Tibial nerve (tissue), 4 donors: ENCODE measurements at regions not wholly inside any gene's neighbourhood (a gene's known extent, or its start where the extent isn't known, plus 50 kb on each side); places are given as distances from the start of the nearest gene placed in this dataset.

Experiments used
- DNase-seq, 2 donors: peaks; one replicate each; pipeline ENCODE4 v3.0.0-alpha.2; 2019; ENCODE audit warnings: low spot score in 2 of 2
- H3K27ac ChIP-seq, 4 donors: fragments of 200-600 bp; sonication (generic) in 3 of 4; one replicate each; pipeline ENCODE4 v1.5.1; 2017 to 2019; ENCODE audit warnings: mild to moderate bottlenecking in 1 of 4
- H3K27me3 ChIP-seq, 2 donors: fragments of 200-600 bp; sonication (generic) in 1 of 2; one replicate each; pipeline versions ENCODE4 v1.5.1 to v1.6.0; 2017 to 2019
- H3K36me3 ChIP-seq, 3 donors: fragments of 200-600 bp; sonication (generic); one replicate each; pipeline ENCODE4 v1.5.1; 2018 to 2019
- H3K4me1 ChIP-seq, 4 donors: fragments of 200-600 bp; sonication (generic) in 3 of 4; one replicate each; pipeline ENCODE4 v1.5.1; 2017 to 2019
- H3K4me3 ChIP-seq, 4 donors: fragments of 200-600 bp; sonication (generic) in 3 of 4; one replicate each; pipeline ENCODE4 v1.5.1; 2017 to 2019; ENCODE audit warnings: mild to moderate bottlenecking in 1 of 4, moderate library complexity in 1 of 4
- H3K9me3 ChIP-seq, 4 donors: fragments of 200-600 bp; sonication (generic) in 3 of 4; one replicate each; pipeline ENCODE4 v1.5.1; 2017 to 2019
- EP300 ChIP-seq, 2 donors: sonication (generic); formaldehyde crosslinking; IDR thresholded peaks; one replicate each; pipeline ENCODE4 v1.6.1; 2017; ENCODE audit warnings: antibody characterized with exemption in 2 of 2, mild to moderate bottlenecking in 1 of 2
- POLR2A ChIP-seq, 2 donors: fragments of 450-650 bp; IDR thresholded peaks; one replicate each; pipeline ENCODE4 v1.6.1; 2017; ENCODE audit warnings: antibody characterized with exemption in 2 of 2, mild to moderate bottlenecking in 2 of 2, moderate library complexity in 2 of 2
- WGBS, 2 donors: methylation state at CpG; one replicate each; pipeline ENCODE4 v1.1.5; 2018; 5-methylcytosine and 5-hydroxymethylcytosine counted together
- TF ChIP-seq, protein P1 (sequence below), 5 experiments: fragments of 200-600 bp in 3 of 5; fragments of 450-650 bp in 2 of 5; sonication (generic) in 3 of 5; IDR thresholded peaks; one replicate each; pipeline ENCODE4 v1.5.1; 2016 to 2019; ENCODE audit warnings: antibody characterized with exemption in 5 of 5, mild to moderate bottlenecking in 3 of 5, moderate library complexity in 2 of 5

- WGBS, 2 donors = 44 to 50% methylated on average over 1 of the region's 1 CpG
Observed at GRCh38 chr5:92424785-92425426, 1041.8 kb upstream of the ARRDC3 start.

GRCh38 chr5:92421942-92422341, 1038.8 kb upstream of the ARRDC3 start:
- 56 to 70% methylated on average over 1 of the region's 1 CpG for WGBS, 2 donors
- Histone ChIP-seq H3K27me3 (no peaks in the 10 kb centered on the region), H3K9me3 (no peaks in the 10 kb centered on the region), H3K27ac (no peak overlapping the region), H3K4me1 (no peaks in the 10 kb centered on the region), H3K4me3 (no peak overlapping the region), H3K36me3 (no peaks in the 10 kb centered on the region)
- TF ChIP-seq EP300 (IDR thresholded peaks at IDR 0.05) (no peak), POLR2A (IDR thresholded peaks at IDR 0.05) (no peak)
- TF ChIP-seq, protein P1, sequence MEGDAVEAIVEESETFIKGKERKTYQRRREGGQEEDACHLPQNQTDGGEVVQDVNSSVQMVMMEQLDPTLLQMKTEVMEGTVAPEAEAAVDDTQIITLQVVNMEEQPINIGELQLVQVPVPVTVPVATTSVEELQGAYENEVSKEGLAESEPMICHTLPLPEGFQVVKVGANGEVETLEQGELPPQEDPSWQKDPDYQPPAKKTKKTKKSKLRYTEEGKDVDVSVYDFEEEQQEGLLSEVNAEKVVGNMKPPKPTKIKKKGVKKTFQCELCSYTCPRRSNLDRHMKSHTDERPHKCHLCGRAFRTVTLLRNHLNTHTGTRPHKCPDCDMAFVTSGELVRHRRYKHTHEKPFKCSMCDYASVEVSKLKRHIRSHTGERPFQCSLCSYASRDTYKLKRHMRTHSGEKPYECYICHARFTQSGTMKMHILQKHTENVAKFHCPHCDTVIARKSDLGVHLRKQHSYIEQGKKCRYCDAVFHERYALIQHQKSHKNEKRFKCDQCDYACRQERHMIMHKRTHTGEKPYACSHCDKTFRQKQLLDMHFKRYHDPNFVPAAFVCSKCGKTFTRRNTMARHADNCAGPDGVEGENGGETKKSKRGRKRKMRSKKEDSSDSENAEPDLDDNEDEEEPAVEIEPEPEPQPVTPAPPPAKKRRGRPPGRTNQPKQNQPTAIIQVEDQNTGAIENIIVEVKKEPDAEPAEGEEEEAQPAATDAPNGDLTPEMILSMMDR (IDR thresholded peaks at IDR 0.05) = no peak
- no peak for DNase-seq

More at GRCh38 chr5:92424785-92425426, 1041.8 kb upstream of the ARRDC3 start:
- H3K27ac ChIP-seq = no peak overlapping the region
- H3K9me3 ChIP-seq = no peaks in the 10 kb centered on the region
- no peak overlapping the region for H3K4me3 ChIP-seq
- H3K4me1 ChIP-seq = no peaks in the 10 kb centered on the region
- no peak for TF ChIP-seq EP300 (IDR thresholded peaks at IDR 0.05)
- TF ChIP-seq, protein P1 (IDR thresholded peaks at IDR 0.05) = no peak
- TF ChIP-seq POLR2A (IDR thresholded peaks at IDR 0.05) = no peak
- no peak for DNase-seq
- no peaks in the 10 kb centered on the region for H3K27me3 ChIP-seq
- no peaks in the 10 kb centered on the region for H3K36me3 ChIP-seq

GRCh38 chr5:92421196-92421595, 1038.1 kb upstream of the ARRDC3 start:
- Histone ChIP-seq H3K36me3 (no peaks in the 10 kb centered on the region), H3K27ac (no peak overlapping the region)

DNA sequence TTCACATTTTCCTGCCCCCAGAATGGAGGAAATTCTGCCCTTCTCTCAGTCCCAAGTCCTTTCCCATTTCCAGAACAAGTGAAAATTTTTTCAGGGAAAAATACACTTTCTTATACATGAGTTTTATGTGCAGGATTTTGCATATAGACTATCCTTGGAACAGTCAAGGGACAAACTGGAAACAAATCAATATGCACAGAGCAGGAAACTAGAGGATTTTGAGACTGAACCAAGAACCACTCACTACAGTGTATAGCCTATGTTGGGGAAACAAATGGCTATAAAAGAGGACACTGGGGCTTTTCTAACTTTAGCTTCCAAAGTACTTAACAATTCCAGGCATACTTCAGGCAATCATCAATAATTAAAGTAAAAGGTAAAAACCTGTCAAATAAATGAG, 1036.1 kb upstream of the ARRDC3 start:
- H3K4me3 ChIP-seq = no peak overlapping the region
- H3K27ac ChIP-seq = no peak overlapping the region
- no peaks in the 10 kb centered on the region for H3K4me1 ChIP-seq
- H3K36me3 ChIP-seq = no peaks in the 10 kb centered on the region
- DNase-seq = no peak
- TF ChIP-seq, protein P1 (IDR thresholded peaks at IDR 0.05) = no peak
- TF ChIP-seq POLR2A (IDR thresholded peaks at IDR 0.05) = no peak
- no peak for TF ChIP-seq EP300 (IDR thresholded peaks at IDR 0.05)
- no peaks in the 10 kb centered on the region for H3K27me3 ChIP-seq
- no peaks in the 10 kb centered on the region for H3K9me3 ChIP-seq

More at GRCh38 chr5:92421196-92421595, 1038.1 kb upstream of the ARRDC3 start:
- TF ChIP-seq EP300 (IDR thresholded peaks at IDR 0.05) (no peak), POLR2A (IDR thresholded peaks at IDR 0.05) (no peak)
- TF ChIP-seq, protein P1 (IDR thresholded peaks at IDR 0.05) = no peak
- DNase-seq = no peak
- Histone ChIP-seq H3K4me1 (no peaks in the 10 kb centered on the region), H3K4me3 (no peak overlapping the region), H3K27me3 (no peaks in the 10 kb centered on the region), H3K9me3 (no peaks in the 10 kb centered on the region)

DNA sequence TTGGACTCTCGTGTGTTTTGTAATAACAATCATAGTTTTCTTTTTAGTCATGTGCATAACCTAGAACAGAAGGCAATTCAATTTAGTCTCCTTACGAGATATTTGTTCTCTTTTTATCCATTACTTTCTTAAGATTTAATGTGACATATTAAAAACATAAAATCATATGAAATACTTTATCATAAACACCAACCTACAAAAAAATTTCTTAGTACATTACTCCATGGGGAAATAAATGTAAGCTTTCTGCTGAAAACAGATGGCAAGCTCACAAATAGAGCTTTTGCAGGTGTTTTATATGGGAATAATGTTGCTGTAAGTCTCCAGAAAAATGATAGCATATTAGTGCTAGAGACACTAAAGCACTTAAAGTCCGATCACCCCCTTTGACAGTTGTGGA, 1035.2 kb upstream of the ARRDC3 start:
- no peak for DNase-seq
- no peak for TF ChIP-seq POLR2A (IDR thresholded peaks at IDR 0.05)
- TF ChIP-seq, protein P1 (IDR thresholded peaks at IDR 0.05) = no peak
- TF ChIP-seq EP300 (IDR thresholded peaks at IDR 0.05) = no peak
- Histone ChIP-seq H3K4me3 (no peak overlapping the region), H3K9me3 (no peaks in the 10 kb centered on the region), H3K27ac (no peak overlapping the region), H3K4me1 (no peaks in the 10 kb centered on the region), H3K36me3 (no peaks in the 10 kb centered on the region), H3K27me3 (no peaks in the 10 kb centered on the region)
- WGBS, 2 donors = 43 to 50% methylated on average over 3 of the region's 3 CpGs
